ENCODE measurements at regions not wholly inside any gene's neighbourhood (a gene's known extent, or its start where the extent isn't known, plus 50 kb on each side); places are given as distances from the start of the nearest gene placed in this dataset.

DNA sequence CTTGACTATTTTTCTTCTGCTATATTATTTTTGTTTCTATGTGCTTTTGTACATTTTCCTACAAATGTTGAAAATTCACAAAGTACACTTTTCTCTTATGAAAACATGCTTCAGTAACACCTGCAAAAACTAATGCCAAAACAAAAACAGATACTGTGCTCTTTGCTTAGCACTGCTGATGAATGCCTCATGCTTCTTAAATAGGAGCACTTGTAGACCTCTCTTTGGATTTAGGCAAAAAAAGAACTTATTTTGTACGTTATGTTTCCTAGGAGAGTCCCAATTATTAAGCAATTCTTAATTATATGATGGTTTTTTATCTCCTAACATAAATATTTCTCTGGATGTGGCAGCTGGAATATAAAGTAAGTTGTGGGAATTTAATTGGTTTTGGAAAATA is 285.0 kb upstream of the ARSJ start:
- no peak for TF ChIP-seq POLR2A (IDR thresholded peaks at IDR 0.05; ENCODE audit: low read depth, low read length)
- TF ChIP-seq POLR2AphosphoS5 (IDR thresholded peaks at IDR 0.05; ENCODE audit: low read depth, low read length) = no peak
